ENCODE measurements at regions not wholly inside any gene's neighbourhood (a gene's known extent, or its start where the extent isn't known, plus 50 kb on each side); places are given as distances from the start of the nearest gene placed in this dataset.

DNA sequence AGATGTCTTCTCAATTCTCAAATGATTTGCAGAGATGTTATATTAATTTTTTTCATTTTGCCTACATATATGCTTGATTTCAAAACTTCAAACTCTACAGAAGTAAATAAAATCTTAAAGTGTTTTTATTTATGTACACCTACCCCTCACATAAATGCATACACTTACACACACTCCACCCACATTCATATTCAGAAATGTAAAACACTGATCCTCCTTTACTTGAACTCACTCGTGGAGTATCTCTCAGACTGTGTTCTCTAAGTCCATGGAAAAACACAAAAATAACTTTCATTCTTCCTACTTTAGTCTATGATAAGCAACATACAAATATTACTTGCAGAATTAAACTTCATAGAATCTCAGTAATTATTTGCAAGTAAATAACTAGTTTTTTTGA, 209.1 kb upstream of the RBMS1 start:
- no peak for TF ChIP-seq ATF1 (CRISPR knock-in tag; IDR thresholded peaks at IDR 0.05)
- TF ChIP-seq, protein P1, sequence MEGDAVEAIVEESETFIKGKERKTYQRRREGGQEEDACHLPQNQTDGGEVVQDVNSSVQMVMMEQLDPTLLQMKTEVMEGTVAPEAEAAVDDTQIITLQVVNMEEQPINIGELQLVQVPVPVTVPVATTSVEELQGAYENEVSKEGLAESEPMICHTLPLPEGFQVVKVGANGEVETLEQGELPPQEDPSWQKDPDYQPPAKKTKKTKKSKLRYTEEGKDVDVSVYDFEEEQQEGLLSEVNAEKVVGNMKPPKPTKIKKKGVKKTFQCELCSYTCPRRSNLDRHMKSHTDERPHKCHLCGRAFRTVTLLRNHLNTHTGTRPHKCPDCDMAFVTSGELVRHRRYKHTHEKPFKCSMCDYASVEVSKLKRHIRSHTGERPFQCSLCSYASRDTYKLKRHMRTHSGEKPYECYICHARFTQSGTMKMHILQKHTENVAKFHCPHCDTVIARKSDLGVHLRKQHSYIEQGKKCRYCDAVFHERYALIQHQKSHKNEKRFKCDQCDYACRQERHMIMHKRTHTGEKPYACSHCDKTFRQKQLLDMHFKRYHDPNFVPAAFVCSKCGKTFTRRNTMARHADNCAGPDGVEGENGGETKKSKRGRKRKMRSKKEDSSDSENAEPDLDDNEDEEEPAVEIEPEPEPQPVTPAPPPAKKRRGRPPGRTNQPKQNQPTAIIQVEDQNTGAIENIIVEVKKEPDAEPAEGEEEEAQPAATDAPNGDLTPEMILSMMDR (IDR thresholded peaks at IDR 0.05) = no peak
- no peak for TF ChIP-seq ZNF317 (CRISPR knock-in tag; IDR thresholded peaks at IDR 0.05; ENCODE audit: borderline replicate concordance, low read depth)
- TF ChIP-seq ZBTB21 (CRISPR knock-in tag; IDR thresholded peaks at IDR 0.05; ENCODE audit: borderline replicate concordance) = no peak
- TF ChIP-seq JUN (CRISPR knock-in tag; IDR thresholded peaks at IDR 0.05) = no peak
- TF ChIP-seq NR2C2 (CRISPR knock-in tag; IDR thresholded peaks at IDR 0.05) = no peak
- TF ChIP-seq ATF2 (CRISPR knock-in tag; IDR thresholded peaks at IDR 0.05; ENCODE audit: borderline replicate concordance, low read depth) = no peak
- TF ChIP-seq, protein P2, sequence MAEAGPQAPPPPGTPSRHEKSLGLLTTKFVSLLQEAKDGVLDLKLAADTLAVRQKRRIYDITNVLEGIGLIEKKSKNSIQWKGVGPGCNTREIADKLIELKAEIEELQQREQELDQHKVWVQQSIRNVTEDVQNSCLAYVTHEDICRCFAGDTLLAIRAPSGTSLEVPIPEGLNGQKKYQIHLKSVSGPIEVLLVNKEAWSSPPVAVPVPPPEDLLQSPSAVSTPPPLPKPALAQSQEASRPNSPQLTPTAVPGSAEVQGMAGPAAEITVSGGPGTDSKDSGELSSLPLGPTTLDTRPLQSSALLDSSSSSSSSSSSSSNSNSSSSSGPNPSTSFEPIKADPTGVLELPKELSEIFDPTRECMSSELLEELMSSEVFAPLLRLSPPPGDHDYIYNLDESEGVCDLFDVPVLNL (CRISPR knock-in tag; IDR thresholded peaks at IDR 0.05; ENCODE audit: borderline replicate concordance, low read depth) = no peak
- no peak for TF ChIP-seq CREB1 (CRISPR knock-in tag; IDR thresholded peaks at IDR 0.05)
